Lower leg skin (tissue), 3 donors: ENCODE measurements at regions not wholly inside any gene's neighbourhood (a gene's known extent, or its start where the extent isn't known, plus 50 kb on each side); places are given as distances from the start of the nearest gene placed in this dataset.

Experiments used
- POLR2A ChIP-seq, 2 donors: fragments of 450-650 bp; IDR thresholded peaks; one replicate each; pipeline ENCODE4 v1.6.1; 2016 to 2017; ENCODE audit warnings: antibody characterized with exemption in 2 of 2, mild to moderate bottlenecking in 1 of 2, moderate library complexity in 1 of 2
- TF ChIP-seq, protein P1 (sequence below), 3 donors: fragments of 450-650 bp; IDR thresholded peaks; one replicate each; pipeline ENCODE4 v1.5.1; 2016; ENCODE audit warnings: antibody characterized with exemption in 3 of 3, mild to moderate bottlenecking in 3 of 3, moderate library complexity in 2 of 3

DNA sequence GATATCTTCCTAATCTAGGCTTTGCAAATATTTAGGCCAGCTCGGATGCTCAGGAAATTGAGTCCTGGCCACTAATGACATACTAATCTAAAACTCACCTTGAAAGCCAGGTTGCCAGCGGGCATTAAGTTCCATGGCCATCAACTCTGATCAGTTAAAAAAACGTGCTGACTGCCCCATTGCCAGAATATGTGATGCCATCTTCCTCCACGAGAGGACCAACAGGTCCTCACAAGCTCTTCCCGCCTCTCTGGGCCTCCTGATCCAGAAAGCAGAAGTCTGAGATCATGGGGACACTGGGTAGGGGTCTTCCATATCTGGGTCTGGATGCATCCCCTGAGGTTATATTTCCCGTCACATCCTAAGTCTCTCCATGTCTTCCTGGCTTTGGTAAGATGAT is 311.3 kb downstream of the TCERG1L start:
- TF ChIP-seq, protein P1, sequence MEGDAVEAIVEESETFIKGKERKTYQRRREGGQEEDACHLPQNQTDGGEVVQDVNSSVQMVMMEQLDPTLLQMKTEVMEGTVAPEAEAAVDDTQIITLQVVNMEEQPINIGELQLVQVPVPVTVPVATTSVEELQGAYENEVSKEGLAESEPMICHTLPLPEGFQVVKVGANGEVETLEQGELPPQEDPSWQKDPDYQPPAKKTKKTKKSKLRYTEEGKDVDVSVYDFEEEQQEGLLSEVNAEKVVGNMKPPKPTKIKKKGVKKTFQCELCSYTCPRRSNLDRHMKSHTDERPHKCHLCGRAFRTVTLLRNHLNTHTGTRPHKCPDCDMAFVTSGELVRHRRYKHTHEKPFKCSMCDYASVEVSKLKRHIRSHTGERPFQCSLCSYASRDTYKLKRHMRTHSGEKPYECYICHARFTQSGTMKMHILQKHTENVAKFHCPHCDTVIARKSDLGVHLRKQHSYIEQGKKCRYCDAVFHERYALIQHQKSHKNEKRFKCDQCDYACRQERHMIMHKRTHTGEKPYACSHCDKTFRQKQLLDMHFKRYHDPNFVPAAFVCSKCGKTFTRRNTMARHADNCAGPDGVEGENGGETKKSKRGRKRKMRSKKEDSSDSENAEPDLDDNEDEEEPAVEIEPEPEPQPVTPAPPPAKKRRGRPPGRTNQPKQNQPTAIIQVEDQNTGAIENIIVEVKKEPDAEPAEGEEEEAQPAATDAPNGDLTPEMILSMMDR (IDR thresholded peaks at IDR 0.05) = no peak
- no peak for TF ChIP-seq POLR2A (IDR thresholded peaks at IDR 0.05)
